HCT116 (cell line): ENCODE measurements at regions not wholly inside any gene's neighbourhood (a gene's known extent, or its start where the extent isn't known, plus 50 kb on each side); places are given as distances from the start of the nearest gene placed in this dataset.

ENCODE experiments used
- ATAC-seq: fragments of 200-7000 bp; cut with Tn5 transposase; 2 replicates; pipeline ENCODE4 v1.9.1; 2020; ENCODE audit warnings: mild to moderate bottlenecking, moderate library complexity
- BruUV-seq: library from RNA; stranded (reverse); fragments of 400-500 nt; replicated peaks from 2 replicates; lab custom pipeline; 2021; lab: Mats Ljungman, UMichigan
- CTCF ChIA-PET: fragments of 300-600 bp; sonication (Branson Sonifier 250); formaldehyde crosslinking; loops from one replicate; lab custom pipeline; 2021; ENCODE audit warnings: antibody characterized with exemption; lab: Charles Lee
- POLR2A ChIA-PET: fragments of 300-600, 350-600 bp; sonication (Branson Sonifier 250); formaldehyde crosslinking; loops from one replicate; lab custom pipeline; 2021; ENCODE audit warnings: antibody characterized with exemption; lab: Charles Lee
- RAD21 ChIA-PET, 2 experiments: fragments of 300-600 bp; sonication (Branson Sonifier 250); formaldehyde crosslinking; loops; one replicate each; lab custom pipeline; 2023; ENCODE audit warnings: low total read pairs in 2 of 2; ENCODE audit not compliant: uncharacterized antibody in 2 of 2, unreplicated experiment in 2 of 2, low non-redundant PET in 1 of 2; lab: Charles Lee
- DNase-seq: peaks from one replicate; pipeline ENCODE4 v3.0.0-alpha.2; 2010; ENCODE audit warnings: low read depth, low spot score
- H2AFZ ChIP-seq: fragments of 200-600 bp; shearing (Covaris generic), sonication (generic); 2 replicates; pipeline ENCODE4 v1.6.1; 2017; ENCODE audit warnings: low read depth, mixed run types, mixed read lengths, antibody characterized with exemption, low read length; ENCODE audit not compliant: poor library complexity, severe bottlenecking
- H3K27ac ChIP-seq: 2 replicates; pipeline ENCODE4 v1.5.1; 2012; ENCODE audit warnings: low read depth, low read length
- H3K27me3 ChIP-seq: fragments of 200-600 bp; sonication (generic); 2 replicates; pipeline ENCODE4 v1.6.1; 2016; ENCODE audit warnings: mixed run types, low read length, mixed read lengths; ENCODE audit not compliant: insufficient read depth
- H3K36me3 ChIP-seq, 2 experiments: fragments of 200-500 bp in 1 of 2; fragments of 200-600 bp in 1 of 2; sonication (Bioruptor generic) in 1 of 2; sonication (generic) in 1 of 2; 2 replicates each; pipeline versions ENCODE4 v1.5.1 to v1.6.1; 2014 to 2016; ENCODE audit warnings: low read length in 2 of 2, inconsistent platforms in 1 of 2, mixed read lengths in 1 of 2, mixed run types in 1 of 2; ENCODE audit not compliant: insufficient read depth in 2 of 2, control insufficient read depth in 1 of 2
- H3K4me1 ChIP-seq, 2 experiments: fragments of 200-600 bp in 1 of 2; sonication (generic) in 1 of 2; 2 replicates each; pipeline versions ENCODE4 v1.5.1 to v1.6.1; 2012 to 2017; ENCODE audit warnings: low read length in 2 of 2, inconsistent platforms in 1 of 2, mild to moderate bottlenecking in 1 of 2, mixed read lengths in 1 of 2, mixed run types in 1 of 2, moderate library complexity in 1 of 2; ENCODE audit not compliant: insufficient read depth in 2 of 2, control insufficient read depth in 1 of 2
- H3K4me2 ChIP-seq: fragments of 200-600 bp; sonication (generic); 2 replicates; pipeline ENCODE4 v1.6.1; 2017; ENCODE audit warnings: mixed run types, low read length, mixed read lengths
- H3K4me3 ChIP-seq, 2 experiments: fragments of 200-600 bp in 1 of 2; sonication (generic) in 1 of 2; replicated peaks in 1 of 2; 2 replicates each; pipeline ENCODE4 v1.5.1; 2011 to 2016; ENCODE audit warnings: low read length in 2 of 2, control low read depth in 1 of 2, low read depth in 1 of 2, mild to moderate bottlenecking in 1 of 2, mixed read lengths in 1 of 2, mixed run types in 1 of 2
- H3K79me2 ChIP-seq: fragments of 200-600 bp; sonication (generic); 2 replicates; pipeline ENCODE4 v1.6.1; 2017; ENCODE audit warnings: mild to moderate bottlenecking, mixed run types, low read length, moderate library complexity, mixed read lengths; ENCODE audit not compliant: insufficient read depth
- H3K9ac ChIP-seq: fragments of 200-600 bp; sonication (generic); 2 replicates; pipeline ENCODE4 v1.6.1; 2016; ENCODE audit warnings: low read length, mixed read lengths
- H3K9me2 ChIP-seq: fragments of 200-600 bp; sonication (generic), shearing (Covaris generic); 2 replicates; pipeline ENCODE4 v1.6.1; 2017; ENCODE audit warnings: mixed run types, mild to moderate bottlenecking, moderate library complexity; ENCODE audit not compliant: insufficient read depth
- H3K9me3 ChIP-seq, 2 experiments: fragments of 200-500 bp in 1 of 2; fragments of 200-600 bp in 1 of 2; sonication (Bioruptor generic) in 1 of 2; sonication (generic) in 1 of 2; 2 replicates each; pipeline ENCODE4 v1.6.1; 2014 to 2017; ENCODE audit warnings: low read length in 2 of 2, mixed read lengths in 2 of 2, inconsistent platforms in 1 of 2, low read depth in 1 of 2, mild to moderate bottlenecking in 1 of 2, mixed run types in 1 of 2, moderate library complexity in 1 of 2; ENCODE audit not compliant: control insufficient read depth in 1 of 2, insufficient read depth in 1 of 2
- H4K20me1 ChIP-seq: fragments of 200-600 bp; sonication (generic), shearing (Covaris generic); 2 replicates; pipeline ENCODE4 v1.6.1; 2017; ENCODE audit warnings: mixed run types, mild to moderate bottlenecking, moderate library complexity; ENCODE audit not compliant: insufficient read depth
- EZH2 ChIP-seq: fragments of 200-600 bp; sonication (generic); IDR thresholded peaks from 2 replicates; pipeline ENCODE4 v1.6.1; 2017; ENCODE audit warnings: antibody characterized with exemption, mixed run types
- SIN3A ChIP-seq: IDR thresholded peaks from 2 replicates; pipeline ENCODE4 v1.6.1; 2012; ENCODE audit warnings: low read depth
- TCF7L2 ChIP-seq: IDR thresholded peaks from 2 replicates; pipeline ENCODE4 v1.7.0; 2011; ENCODE audit warnings: borderline replicate concordance, inconsistent platforms; ENCODE audit not compliant: insufficient read depth, insufficient read length; ENCODE audit errors: extremely low read depth
- YY1 ChIP-seq: IDR thresholded peaks from 2 replicates; pipeline ENCODE4 v1.6.1; 2011; ENCODE audit warnings: low read length, low read depth, moderate library complexity, mild to moderate bottlenecking; ENCODE audit not compliant: insufficient replicate concordance; ENCODE audit errors: extremely low read depth
- intact Hi-C: fragments of 100-400 bp; cut with micrococcal nuclease; formaldehyde crosslinking; loops from 2 replicates; pipeline ENCODE4 v1.10.0; 2022

- no peak for ATAC-seq
- Histone ChIP-seq H3K4me1 (no peaks in the 10 kb centered on the region), H3K4me3 (no peak overlapping the region), H3K9me2 (no peaks in the 10 kb centered on the region), H4K20me1 (no peaks in the 10 kb centered on the region), H3K27ac (no peak overlapping the region), H3K9me3 (peaks cover 4 to 22% of the 10 kb centered on the region in 2 experiments; a peak in 2 of 4 replicates), H3K79me2 (no peaks in the 10 kb centered on the region), H3K4me2 (no peak overlapping the region), H3K36me3 (no peaks in the 10 kb centered on the region; a peak in 1 of 4 replicates), H2AFZ (no peak overlapping the region), H3K27me3 (no peaks in the 10 kb centered on the region), H3K9ac (no peak overlapping the region)
- CTCF ChIA-PET = no interaction called here
- intact Hi-C loops = no loop called here
- no TSS peak for BruUV-seq
- RAD21 ChIA-PET = no interaction called here
- TF ChIP-seq EZH2 = no peak
- no peak for DNase-seq
- POLR2A ChIA-PET = no interaction called here
These were observed 83.8 kb upstream of the REG3G start for GRCh38 chr2:78941751-78942150.

- RAD21 ChIA-PET = no interaction called here
- peaks cover 5 to 30% of the 10 kb centered on the region in 2 experiments; a peak in 2 of 4 replicates for H3K9me3 ChIP-seq
- ATAC-seq = no peak
- H3K9me2 ChIP-seq = no peaks in the 10 kb centered on the region
- no peak overlapping the region for H3K27ac ChIP-seq
- no peaks in the 10 kb centered on the region for H3K4me1 ChIP-seq
- no peak overlapping the region for H3K4me3 ChIP-seq
- TF ChIP-seq SIN3A (no peak), YY1 (no peak), TCF7L2 (no peak)
- TF ChIP-seq, all 23 proteins: peak for 0
- Histone ChIP-seq H4K20me1 (no peaks in the 10 kb centered on the region), H3K36me3 (no peaks in the 10 kb centered on the region), H3K9ac (no peak overlapping the region), H3K4me2 (no peak overlapping the region), H2AFZ (no peak overlapping the region), H3K79me2 (no peaks in the 10 kb centered on the region), H3K27me3 (no peaks in the 10 kb centered on the region)
- ChIA-PET POLR2A (no interaction called here), CTCF (no interaction called here)
- DNase-seq = no peak
- intact Hi-C loops = no loop called here
- no TSS peak for BruUV-seq
These were observed 61.6 kb upstream of the REG3G start for GRCh38 chr2:78963881-78964280.
